ENCODE measurements at regions not wholly inside any gene's neighbourhood (a gene's known extent, or its start where the extent isn't known, plus 50 kb on each side); places are given as distances from the start of the nearest gene placed in this dataset.

DNA sequence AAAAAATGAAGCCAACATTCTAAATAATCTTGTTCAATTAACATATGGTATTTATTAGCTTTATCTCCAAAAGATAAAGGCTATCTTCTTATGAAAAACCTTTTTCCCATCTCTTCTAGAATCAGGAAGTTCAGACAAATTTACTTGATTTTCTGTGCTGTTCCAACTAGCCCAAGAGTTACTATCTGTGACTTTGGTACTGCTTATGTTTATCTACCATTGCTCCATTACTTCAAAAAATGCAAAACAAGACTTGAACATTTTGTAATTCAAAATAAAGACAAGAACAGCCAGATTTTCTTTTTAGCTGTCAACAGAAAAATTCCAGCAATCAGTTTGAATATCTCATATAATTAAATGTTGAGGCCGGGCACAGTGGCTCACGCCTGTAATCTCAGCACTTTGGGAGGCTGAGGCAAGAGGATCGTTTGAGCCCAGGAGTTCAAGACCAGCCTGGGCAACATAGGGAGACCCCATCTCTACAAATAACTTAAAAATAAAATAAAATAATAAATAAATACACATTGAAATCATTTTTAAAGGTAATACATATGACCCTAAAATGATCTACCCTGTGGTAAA is 188.5 kb downstream of the LTN1 start:
- no peak overlapping the region for H3K4me3 ChIP-seq (ENCODE audit: low read depth in 1 of 2, low read length in 2 of 2)
- H3K4me1 ChIP-seq (ENCODE audit: control insufficient read depth in 1 of 2, insufficient read depth in 2 of 2, low read length in 2 of 2): no peaks in the 10 kb centered on the region
- H3K9me3 ChIP-seq (ENCODE audit: control insufficient read depth in 1 of 2, low read length in 2 of 2): no peaks in the 10 kb centered on the region
- H3K27me3 ChIP-seq (ENCODE audit: low read depth, low read length): no peaks in the 10 kb centered on the region
- peak overlapping the region; percentile 15 for H3K27ac ChIP-seq (ENCODE audit: low read length)
- H3K36me3 ChIP-seq (ENCODE audit: control insufficient read depth in 1 of 2, insufficient read depth in 2 of 2, low read length in 2 of 2): no peaks in the 10 kb centered on the region

DNA sequence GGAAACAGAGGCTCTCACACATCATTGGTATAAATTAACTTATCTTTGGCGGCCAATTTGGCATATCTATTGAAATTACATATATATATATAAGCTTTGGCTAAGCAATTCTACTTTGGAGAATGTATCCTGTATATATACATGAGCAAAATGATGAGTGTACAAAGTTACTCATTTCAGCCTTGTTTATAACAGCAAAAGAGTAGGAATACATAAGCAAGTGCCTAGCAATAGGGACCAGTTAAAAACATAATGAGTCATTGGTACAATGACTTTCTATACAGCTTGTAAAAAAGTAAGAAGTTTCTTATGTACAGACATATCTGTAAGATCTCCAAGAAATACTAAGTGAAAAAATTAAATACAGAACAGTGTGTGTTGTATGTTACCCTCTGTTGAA is 190.8 kb downstream of the LTN1 start:
- no peaks in the 10 kb centered on the region for H3K9me3 ChIP-seq (ENCODE audit: control insufficient read depth in 1 of 2, low read length in 2 of 2)
- H3K36me3 ChIP-seq (ENCODE audit: control insufficient read depth in 1 of 2, insufficient read depth in 2 of 2, low read length in 2 of 2): no peaks in the 10 kb centered on the region
- H3K27ac ChIP-seq (ENCODE audit: low read length): no peak overlapping the region
- no peaks in the 10 kb centered on the region for H3K27me3 ChIP-seq (ENCODE audit: low read depth, low read length)
- no peak overlapping the region for H3K4me3 ChIP-seq (ENCODE audit: low read depth in 1 of 2, low read length in 2 of 2)
- no peaks in the 10 kb centered on the region for H3K4me1 ChIP-seq (ENCODE audit: control insufficient read depth in 1 of 2, insufficient read depth in 2 of 2, low read length in 2 of 2)

DNA sequence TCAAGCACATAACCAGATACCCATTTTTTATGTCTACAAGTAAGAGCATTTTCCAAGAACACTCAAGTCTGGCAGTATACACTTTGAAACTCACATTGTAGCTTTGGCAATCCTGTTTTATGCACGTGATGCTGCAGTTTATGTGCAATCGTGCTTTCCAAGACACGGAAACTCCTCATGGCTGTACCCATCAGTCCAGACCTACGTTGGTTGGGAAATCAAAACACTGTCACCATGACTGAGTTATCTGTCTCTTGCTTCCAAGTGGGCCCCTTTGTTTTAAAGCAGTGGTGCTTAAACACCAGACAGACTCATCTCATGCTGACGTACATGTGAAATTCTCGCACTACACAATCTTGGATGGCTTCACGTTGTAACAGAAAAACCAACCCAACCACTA is 192.8 kb downstream of the LTN1 start:
- Histone ChIP-seq H3K4me1 (ENCODE audit: control insufficient read depth in 1 of 2, insufficient read depth in 2 of 2, low read length in 2 of 2) (no peaks in the 10 kb centered on the region), H3K4me3 (ENCODE audit: low read depth in 1 of 2, low read length in 2 of 2) (no peak overlapping the region), H3K27ac (ENCODE audit: low read length) (peak overlapping the region; percentile 35)

DNA sequence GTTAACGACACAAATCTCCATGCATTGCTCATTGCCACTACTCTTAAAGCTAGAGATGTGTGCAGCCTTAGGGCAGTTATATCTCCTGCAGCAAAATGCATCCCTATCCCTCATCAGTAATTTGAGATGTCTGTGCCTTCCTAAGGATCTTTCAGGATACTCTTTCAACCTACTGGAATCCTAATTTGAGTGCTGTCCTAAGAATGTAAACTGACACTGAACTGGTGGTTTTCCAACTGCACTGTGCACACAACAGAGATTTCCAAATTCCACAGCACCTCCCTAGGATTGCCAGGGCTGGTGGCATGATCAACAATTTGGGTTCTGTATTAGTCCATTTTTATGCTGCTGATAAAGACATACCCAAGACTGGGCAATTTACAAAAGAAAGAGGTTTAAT is 193.9 kb downstream of the LTN1 start:
- no peaks in the 10 kb centered on the region for H3K27me3 ChIP-seq (ENCODE audit: low read depth, low read length)
- no peaks in the 10 kb centered on the region for H3K9me3 ChIP-seq (ENCODE audit: control insufficient read depth in 1 of 2, low read length in 2 of 2)
- no peaks in the 10 kb centered on the region for H3K4me1 ChIP-seq (ENCODE audit: control insufficient read depth in 1 of 2, insufficient read depth in 2 of 2, low read length in 2 of 2)
- H3K27ac ChIP-seq (ENCODE audit: low read length): no peak overlapping the region
- no peak overlapping the region for H3K4me3 ChIP-seq (ENCODE audit: low read depth in 1 of 2, low read length in 2 of 2)
- no peaks in the 10 kb centered on the region for H3K36me3 ChIP-seq (ENCODE audit: control insufficient read depth in 1 of 2, insufficient read depth in 2 of 2, low read length in 2 of 2)

More for the DNA sequence above, 192.8 kb downstream of the LTN1 start:
- no peaks in the 10 kb centered on the region for H3K9me3 ChIP-seq (ENCODE audit: control insufficient read depth in 1 of 2, low read length in 2 of 2)
- H3K27me3 ChIP-seq (ENCODE audit: low read depth, low read length): no peaks in the 10 kb centered on the region
- H3K36me3 ChIP-seq (ENCODE audit: control insufficient read depth in 1 of 2, insufficient read depth in 2 of 2, low read length in 2 of 2): no peaks in the 10 kb centered on the region

DNA sequence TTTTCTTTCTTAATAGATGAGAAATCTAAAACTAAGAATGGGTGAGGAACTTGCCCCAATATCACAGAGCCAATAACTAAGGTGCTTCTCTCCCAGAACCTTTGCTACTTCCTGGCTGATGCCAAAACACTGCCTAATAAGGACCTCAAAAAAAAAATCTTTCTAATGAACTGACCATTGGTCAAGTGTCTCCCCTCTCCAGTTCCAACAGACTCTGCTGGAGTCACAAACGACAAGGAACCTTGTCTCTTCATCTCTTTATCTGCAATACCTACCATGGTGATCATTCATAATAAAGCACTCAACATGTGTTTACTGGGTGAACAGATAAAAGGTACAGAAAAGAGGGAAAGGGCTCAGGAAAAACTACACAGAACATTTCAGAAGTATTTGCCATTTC is 197.4 kb downstream of the LTN1 start:
- Histone ChIP-seq H3K4me1 (ENCODE audit: control insufficient read depth in 1 of 2, insufficient read depth in 2 of 2, low read length in 2 of 2) (no peaks in the 10 kb centered on the region), H3K27ac (ENCODE audit: low read length) (no peak overlapping the region), H3K9me3 (ENCODE audit: control insufficient read depth in 1 of 2, low read length in 2 of 2) (no peaks in the 10 kb centered on the region), H3K36me3 (ENCODE audit: control insufficient read depth in 1 of 2, insufficient read depth in 2 of 2, low read length in 2 of 2) (no peaks in the 10 kb centered on the region), H3K4me3 (ENCODE audit: low read depth in 1 of 2, low read length in 2 of 2) (no peak overlapping the region), H3K27me3 (ENCODE audit: low read depth, low read length) (no peaks in the 10 kb centered on the region)

DNA sequence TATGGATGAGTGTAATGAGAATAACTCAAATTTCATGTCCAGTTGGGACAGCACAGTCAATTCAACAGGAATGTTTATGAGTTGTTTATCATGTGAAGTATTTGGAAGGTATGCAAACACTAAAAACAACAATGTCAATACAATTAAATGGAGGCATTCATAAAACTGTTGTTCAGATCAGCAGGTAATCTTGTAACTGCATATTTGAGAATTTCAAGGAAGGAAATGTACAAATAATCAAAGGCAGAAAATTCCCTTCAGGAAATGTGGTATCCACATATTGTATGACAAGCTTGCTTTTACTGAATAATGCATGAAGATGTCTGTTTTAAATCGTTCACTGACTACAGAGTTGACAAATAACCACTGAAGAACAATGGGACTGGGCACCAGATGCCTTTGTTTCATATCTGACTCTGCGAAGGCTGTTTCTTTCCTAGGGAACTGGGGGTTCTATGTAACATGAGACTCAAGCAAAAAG is 198.3 kb downstream of the LTN1 start:
- no peak overlapping the region for H3K27ac ChIP-seq (ENCODE audit: low read length)
- H3K36me3 ChIP-seq (ENCODE audit: control insufficient read depth in 1 of 2, insufficient read depth in 2 of 2, low read length in 2 of 2): no peaks in the 10 kb centered on the region
- no peaks in the 10 kb centered on the region for H3K4me1 ChIP-seq (ENCODE audit: control insufficient read depth in 1 of 2, insufficient read depth in 2 of 2, low read length in 2 of 2)
- H3K9me3 ChIP-seq (ENCODE audit: control insufficient read depth in 1 of 2, low read length in 2 of 2): no peaks in the 10 kb centered on the region
- no peak overlapping the region for H3K4me3 ChIP-seq (ENCODE audit: low read depth in 1 of 2, low read length in 2 of 2)
- no peaks in the 10 kb centered on the region for H3K27me3 ChIP-seq (ENCODE audit: low read depth, low read length)

DNA sequence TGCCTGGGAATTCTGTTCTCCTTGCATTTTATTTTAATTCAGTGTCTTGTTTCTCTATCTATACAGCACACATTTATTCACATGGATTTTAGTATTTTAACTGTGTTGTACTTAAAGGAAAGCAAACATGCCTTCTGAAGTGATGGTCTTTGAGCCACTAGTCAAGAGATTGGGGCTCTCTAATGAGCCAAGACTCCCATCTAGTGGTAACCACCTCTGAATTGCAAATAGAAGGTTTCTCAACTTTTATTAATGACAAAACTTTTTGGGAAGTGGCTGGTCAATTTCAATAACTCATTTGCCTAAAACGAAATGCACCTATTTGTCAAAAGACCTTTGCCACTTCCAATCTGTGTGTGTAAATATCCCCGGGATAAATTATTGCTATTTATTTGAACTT is 199.6 kb downstream of the LTN1 start:
- Histone ChIP-seq H3K36me3 (ENCODE audit: control insufficient read depth in 1 of 2, insufficient read depth in 2 of 2, low read length in 2 of 2) (no peaks in the 10 kb centered on the region), H3K4me3 (ENCODE audit: low read depth in 1 of 2, low read length in 2 of 2) (no peak overlapping the region), H3K9me3 (ENCODE audit: control insufficient read depth in 1 of 2, low read length in 2 of 2) (no peaks in the 10 kb centered on the region), H3K27ac (ENCODE audit: low read length) (no peak overlapping the region), H3K27me3 (ENCODE audit: low read depth, low read length) (no peaks in the 10 kb centered on the region), H3K4me1 (ENCODE audit: control insufficient read depth in 1 of 2, insufficient read depth in 2 of 2, low read length in 2 of 2) (no peaks in the 10 kb centered on the region)

DNA sequence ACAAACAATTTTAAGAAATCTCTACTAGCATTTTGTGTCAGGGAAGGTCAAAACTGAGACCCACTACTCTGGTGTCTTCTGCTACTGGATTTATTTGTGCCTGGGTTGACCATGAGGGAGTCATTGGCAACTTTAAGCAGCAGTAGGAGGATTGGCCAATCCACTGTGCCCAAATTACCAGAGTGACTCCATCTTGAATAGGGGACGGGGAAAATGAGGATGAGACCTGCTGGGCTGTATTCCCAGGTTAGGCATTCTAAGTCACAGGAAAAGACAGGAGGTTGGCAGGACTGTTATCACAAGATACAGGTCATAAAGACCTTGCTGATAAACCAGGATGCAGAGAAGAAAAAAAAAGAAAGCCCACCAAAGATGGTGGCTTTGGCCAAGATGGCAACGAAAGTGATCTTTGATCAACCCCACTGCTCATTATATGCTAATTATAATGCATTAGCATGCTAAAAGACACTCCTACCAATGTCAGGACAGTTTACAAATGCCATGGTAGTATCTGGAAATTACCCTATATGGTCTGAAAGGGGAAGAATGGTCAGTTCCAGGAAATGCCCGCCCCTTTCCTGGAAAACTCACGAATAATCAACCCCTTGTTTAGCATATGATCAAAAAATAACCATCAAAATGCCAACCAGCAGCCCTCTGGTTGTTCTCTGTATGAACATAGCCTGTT is 200.9 kb downstream of the LTN1 start:
- Histone ChIP-seq H3K9me3 (ENCODE audit: control insufficient read depth in 1 of 2, low read length in 2 of 2) (no peaks in the 10 kb centered on the region), H3K4me1 (ENCODE audit: control insufficient read depth in 1 of 2, insufficient read depth in 2 of 2, low read length in 2 of 2) (no peaks in the 10 kb centered on the region), H3K27ac (ENCODE audit: low read length) (no peak overlapping the region), H3K27me3 (ENCODE audit: low read depth, low read length) (no peaks in the 10 kb centered on the region), H3K36me3 (ENCODE audit: control insufficient read depth in 1 of 2, insufficient read depth in 2 of 2, low read length in 2 of 2) (no peaks in the 10 kb centered on the region), H3K4me3 (ENCODE audit: low read depth in 1 of 2, low read length in 2 of 2) (no peak overlapping the region)

DNA sequence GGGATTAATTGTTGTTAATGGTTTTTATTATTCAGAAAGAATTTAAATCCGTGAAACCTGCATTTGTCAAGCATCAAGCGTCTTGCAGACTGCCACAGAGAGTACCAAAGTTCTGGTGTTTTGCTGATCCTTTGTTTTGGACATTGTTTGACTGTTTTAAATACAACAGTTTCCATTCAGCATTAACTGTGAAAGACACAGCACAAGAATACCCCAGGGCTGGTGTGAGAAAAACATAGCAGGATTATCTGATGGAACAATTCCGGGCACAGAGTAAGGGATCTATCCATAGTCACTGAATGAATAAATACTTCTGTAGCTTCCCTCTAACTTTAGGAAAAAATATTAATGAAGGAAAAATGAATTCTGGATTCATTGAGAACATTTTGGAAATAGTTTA is 202.3 kb downstream of the LTN1 start:
- H3K4me3 ChIP-seq (ENCODE audit: low read depth in 1 of 2, low read length in 2 of 2): no peak overlapping the region
- no peaks in the 10 kb centered on the region for H3K36me3 ChIP-seq (ENCODE audit: control insufficient read depth in 1 of 2, insufficient read depth in 2 of 2, low read length in 2 of 2)
- H3K9me3 ChIP-seq (ENCODE audit: control insufficient read depth in 1 of 2, low read length in 2 of 2): no peaks in the 10 kb centered on the region
- no peaks in the 10 kb centered on the region for H3K27me3 ChIP-seq (ENCODE audit: low read depth, low read length)
- H3K27ac ChIP-seq (ENCODE audit: low read length): no peak overlapping the region
- H3K4me1 ChIP-seq (ENCODE audit: control insufficient read depth in 1 of 2, insufficient read depth in 2 of 2, low read length in 2 of 2): no peaks in the 10 kb centered on the region

DNA sequence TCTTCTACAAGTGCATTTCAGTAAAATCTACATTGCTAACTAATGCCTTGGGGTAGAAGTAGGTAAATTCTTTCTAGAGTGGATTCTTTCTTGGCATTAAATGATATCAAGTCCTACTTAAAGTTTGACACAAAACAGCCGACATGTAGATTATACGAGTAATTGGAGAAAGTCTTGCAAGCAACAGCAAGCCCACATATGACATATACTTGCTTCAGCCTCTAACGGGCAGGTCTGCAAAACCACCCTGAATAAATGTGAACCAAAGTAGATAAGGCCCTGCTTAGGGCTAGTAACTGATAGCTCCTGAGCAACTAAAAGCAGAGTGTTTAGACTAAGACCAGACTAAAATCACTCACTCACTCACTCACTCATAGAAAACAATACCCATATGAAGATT is 203.2 kb downstream of the LTN1 start:
- Histone ChIP-seq H3K4me1 (ENCODE audit: control insufficient read depth in 1 of 2, insufficient read depth in 2 of 2, low read length in 2 of 2) (no peaks in the 10 kb centered on the region), H3K9me3 (ENCODE audit: control insufficient read depth in 1 of 2, low read length in 2 of 2) (no peaks in the 10 kb centered on the region), H3K27me3 (ENCODE audit: low read depth, low read length) (no peaks in the 10 kb centered on the region), H3K4me3 (ENCODE audit: low read depth in 1 of 2, low read length in 2 of 2) (no peak overlapping the region), H3K27ac (ENCODE audit: low read length) (no peak overlapping the region), H3K36me3 (ENCODE audit: control insufficient read depth in 1 of 2, insufficient read depth in 2 of 2, low read length in 2 of 2) (no peaks in the 10 kb centered on the region)

DNA sequence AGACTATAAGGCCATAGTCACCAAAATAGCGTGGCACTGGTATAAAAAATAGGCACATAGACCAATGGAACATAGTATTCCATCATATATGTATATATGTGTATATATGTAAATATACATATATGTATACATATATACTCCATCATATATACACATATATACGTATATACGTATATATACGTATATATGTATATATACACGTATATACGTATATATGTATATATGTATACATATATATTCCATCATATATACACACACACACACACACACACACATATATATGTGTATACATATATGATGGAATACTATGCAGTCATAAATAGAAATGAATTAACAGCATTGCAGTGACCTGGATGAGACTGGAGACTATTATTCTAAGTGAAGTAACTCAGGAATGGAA is 204.6 kb downstream of the LTN1 start:
- Histone ChIP-seq H3K27me3 (ENCODE audit: low read depth, low read length) (no peaks in the 10 kb centered on the region), H3K36me3 (ENCODE audit: control insufficient read depth in 1 of 2, insufficient read depth in 2 of 2, low read length in 2 of 2) (peaks cover 0 to 5% of the 10 kb centered on the region in 2 donors), H3K27ac (ENCODE audit: low read length) (no peak overlapping the region), H3K9me3 (ENCODE audit: control insufficient read depth in 1 of 2, low read length in 2 of 2) (no peaks in the 10 kb centered on the region), H3K4me1 (ENCODE audit: control insufficient read depth in 1 of 2, insufficient read depth in 2 of 2, low read length in 2 of 2) (no peaks in the 10 kb centered on the region), H3K4me3 (ENCODE audit: low read depth in 1 of 2, low read length in 2 of 2) (no peak overlapping the region)

All from muscle layer of duodenum (tissue), 2 donors.